Suppressor macrophage treated with lipopolysaccharide for 4 hours (primary cell): ENCODE measurements at regions not wholly inside any gene's neighbourhood (a gene's known extent, or its start where the extent isn't known, plus 50 kb on each side); places are given as distances from the start of the nearest gene placed in this dataset.
"Not testable (repeated sequence)": the region's sequence is repeated elsewhere in the genome, so short reads cannot be mapped to it uniquely, and the experiment has no call there.

Experiments
- DNase-seq: peaks from one replicate; pipeline ENCODE4 v3.0.0-alpha.2; 2020

- peak; percentile 22 for DNase-seq
These were observed 961.7 kb upstream of the ADAMTS5 start for GRCh38 chr21:27928534-27929115.

- DNase-seq, result not testable (repeated sequence)
These were observed 954.5 kb upstream of the ADAMTS5 start for GRCh38 chr21:27921421-27921820.

- DNase-seq, result not testable (repeated sequence)
These were observed 951.1 kb upstream of the ADAMTS5 start for GRCh38 chr21:27917966-27918365.

GRCh38 chr21:27916326-27916725, 949.4 kb upstream of the ADAMTS5 start:
- DNase-seq, result not testable (repeated sequence)

GRCh38 chr21:27912133-27912532, 945.2 kb upstream of the ADAMTS5 start:
- DNase-seq, result not testable (repeated sequence)

- DNase-seq, result not testable (repeated sequence)
These were observed 942.6 kb upstream of the ADAMTS5 start for GRCh38 chr21:27909487-27909886.

- not testable (repeated sequence) for DNase-seq
These were observed 941.9 kb upstream of the ADAMTS5 start for GRCh38 chr21:27908816-27909215.

- not testable (repeated sequence) for DNase-seq
These were observed 936.0 kb upstream of the ADAMTS5 start for GRCh38 chr21:27902904-27903303.

GRCh38 chr21:27893619-27894018, 926.7 kb upstream of the ADAMTS5 start:
- DNase-seq, result not testable (repeated sequence)

GRCh38 chr21:27891495-27891894, 924.6 kb upstream of the ADAMTS5 start:
- not testable (repeated sequence) for DNase-seq

GRCh38 chr21:27887808-27888455, 921.0 kb upstream of the ADAMTS5 start:
- DNase-seq, result not testable (repeated sequence)

- no peak for DNase-seq
These were observed 918.4 kb upstream of the ADAMTS5 start for GRCh38 chr21:27885296-27885711.

- DNase-seq, result not testable (repeated sequence)
These were observed 914.4 kb upstream of the ADAMTS5 start for GRCh38 chr21:27881331-27881730.

- not testable (repeated sequence) for DNase-seq
These were observed 905.5 kb upstream of the ADAMTS5 start for GRCh38 chr21:27872411-27872810.

- not testable (repeated sequence) for DNase-seq
These were observed 903.9 kb upstream of the ADAMTS5 start for GRCh38 chr21:27870755-27871154.

GRCh38 chr21:27860314-27860955, 893.5 kb upstream of the ADAMTS5 start:
- not testable (repeated sequence) for DNase-seq

- DNase-seq, result not testable (repeated sequence)
These were observed 891.4 kb upstream of the ADAMTS5 start for GRCh38 chr21:27858053-27858825.

- not testable (repeated sequence) for DNase-seq
These were observed 890.1 kb upstream of the ADAMTS5 start for GRCh38 chr21:27856988-27857387.

GRCh38 chr21:27841084-27841672, 874.3 kb upstream of the ADAMTS5 start:
- DNase-seq, result no peak

- no peak for DNase-seq
These were observed 873.4 kb upstream of the ADAMTS5 start for GRCh38 chr21:27840262-27840661.

GRCh38 chr21:27839512-27840115, 872.7 kb upstream of the ADAMTS5 start:
- DNase-seq, result no peak

- no peak for DNase-seq
These were observed 871.7 kb upstream of the ADAMTS5 start for GRCh38 chr21:27838573-27838972.
